DOHH2 (cell line): ENCODE measurements at regions not wholly inside any gene's neighbourhood (a gene's known extent, or its start where the extent isn't known, plus 50 kb on each side); places are given as distances from the start of the nearest gene placed in this dataset.

ENCODE experiments used
- CTCF ChIP-seq: fragments of 200-600 bp; sonication (generic); IDR thresholded peaks from one replicate; pipeline ENCODE4 v1.5.1; 2014; ENCODE audit warnings: antibody characterized with exemption, mild to moderate bottlenecking, low read depth, low read length; ENCODE audit not compliant: poor library complexity, severe bottlenecking
- EZH2phosphoT487 ChIP-seq: fragments of 200-600 bp; sonication (generic); IDR thresholded peaks from 2 replicates; pipeline ENCODE4 v1.6.1; 2017; ENCODE audit warnings: borderline replicate concordance, mild to moderate bottlenecking, antibody characterized with exemption, low read length, moderate library complexity, mixed read lengths

DNA sequence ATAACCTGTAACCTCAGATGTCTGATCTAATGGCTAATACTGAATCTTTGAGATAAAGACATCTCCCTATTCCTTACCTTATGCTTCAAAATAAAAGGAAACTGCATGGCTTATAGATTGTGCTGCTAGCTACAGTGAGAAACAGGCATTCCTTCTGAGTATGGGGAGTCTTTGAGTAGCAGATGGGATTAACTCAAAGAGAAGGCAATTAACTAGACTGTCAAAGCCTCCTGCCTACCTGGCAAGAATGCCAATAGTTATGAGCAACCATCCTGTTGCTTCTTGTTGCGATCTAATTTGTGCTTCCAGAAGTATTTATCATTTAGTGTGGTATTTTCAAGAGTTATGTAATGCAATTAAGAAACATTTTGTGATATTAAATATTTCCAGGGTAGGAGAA lies 660.0 kb upstream of the TMEFF2 start:
- no peak for TF ChIP-seq CTCF
- TF ChIP-seq EZH2phosphoT487, result no peak
